ENCODE measurements at regions not wholly inside any gene's neighbourhood (a gene's known extent, or its start where the extent isn't known, plus 50 kb on each side); places are given as distances from the start of the nearest gene placed in this dataset.
"Not testable (repeated sequence)": the region's sequence is repeated elsewhere in the genome, so short reads cannot be mapped to it uniquely, and the experiment has no call there.

- no peak for DNase-seq (ENCODE audit: low spot score)
Measured at GRCh38 chr6:15956205-15957106, 172.4 kb upstream of the MYLIP start.

GRCh38 chr6:15955484-15955883 lies 173.4 kb upstream of the MYLIP start:
- no peak for DNase-seq (ENCODE audit: low spot score)

- no peak for DNase-seq (ENCODE audit: low spot score)
Measured at GRCh38 chr6:15953152-15953880, 175.6 kb upstream of the MYLIP start.

GRCh38 chr6:15952231-15953151 lies 176.4 kb upstream of the MYLIP start:
- DNase-seq (ENCODE audit: low spot score) = no peak

GRCh38 chr6:15950962-15951569 lies 177.8 kb upstream of the MYLIP start:
- no peak for DNase-seq (ENCODE audit: low spot score)

GRCh38 chr6:15949982-15950381 lies 178.9 kb upstream of the MYLIP start:
- DNase-seq (ENCODE audit: low spot score) = no peak

- no peak for DNase-seq (ENCODE audit: low spot score)
Measured at GRCh38 chr6:15948930-15949900, 179.7 kb upstream of the MYLIP start.

- no peak for DNase-seq (ENCODE audit: low spot score)
Measured at GRCh38 chr6:15947923-15948322, 181.0 kb upstream of the MYLIP start.

GRCh38 chr6:15947436-15947835 lies 181.4 kb upstream of the MYLIP start:
- DNase-seq (ENCODE audit: low spot score) = no peak

- no peak for DNase-seq (ENCODE audit: low spot score)
Measured at GRCh38 chr6:15946701-15947385, 182.0 kb upstream of the MYLIP start.

GRCh38 chr6:15945593-15946159 lies 183.2 kb upstream of the MYLIP start:
- peak; percentile 42 for DNase-seq (ENCODE audit: low spot score)

- DNase-seq (ENCODE audit: low spot score) = no peak
Measured at GRCh38 chr6:15943423-15943822, 185.5 kb upstream of the MYLIP start.

GRCh38 chr6:15941168-15941567 lies 187.7 kb upstream of the MYLIP start:
- DNase-seq (ENCODE audit: low spot score) = no peak

- DNase-seq (ENCODE audit: low spot score) = no peak
Measured at GRCh38 chr6:15938107-15938506, 190.8 kb upstream of the MYLIP start.

GRCh38 chr6:15937602-15938001 lies 191.3 kb upstream of the MYLIP start:
- DNase-seq (ENCODE audit: low spot score) = no peak

- DNase-seq (ENCODE audit: low spot score) = no peak
Measured at GRCh38 chr6:15936503-15936902, 192.4 kb upstream of the MYLIP start.

GRCh38 chr6:15935661-15936060 lies 193.2 kb upstream of the MYLIP start:
- DNase-seq (ENCODE audit: low spot score) = no peak

GRCh38 chr6:15931697-15932096 lies 197.2 kb upstream of the MYLIP start:
- DNase-seq (ENCODE audit: low spot score) = not testable (repeated sequence)

- DNase-seq (ENCODE audit: low spot score) = no peak
Measured at GRCh38 chr6:15930207-15930606, 198.7 kb upstream of the MYLIP start.

- DNase-seq (ENCODE audit: low spot score) = no peak
Measured at GRCh38 chr6:15929685-15930084, 199.2 kb upstream of the MYLIP start.
